ENCODE measurements at regions not wholly inside any gene's neighbourhood (a gene's known extent, or its start where the extent isn't known, plus 50 kb on each side); places are given as distances from the start of the nearest gene placed in this dataset.

GRCh38 chr12:75672200-75672599 lies 160.8 kb upstream of the KRR1 start:
- peaks cover under 1% of the 10 kb centered on the region; the same call in 1 of the 3 replicates for H3K4me1 ChIP-seq
- no peak overlapping the region for H3K4me2 ChIP-seq
- H3K9me3 ChIP-seq: no peaks in the 10 kb centered on the region
- DNase-seq (ENCODE audit: low read depth in 1 of 2, low spot score in 1 of 2): no peak
- H3K27ac ChIP-seq: peak overlapping the region in 1 of 2 experiments; percentile 41; a peak in 1 of 6 replicates
- TF ChIP-seq HOXB5 (CRISPR knock-in tag; IDR thresholded peaks at IDR 0.05) (no peak), MYC (IDR thresholded peaks at IDR 0.05; ENCODE audit: borderline replicate concordance, low read length) (no peak), JUN (IDR thresholded peaks at IDR 0.05) (no peak), REST (IDR thresholded peaks at IDR 0.05) (no peak), RARB (CRISPR knock-in tag; IDR thresholded peaks at IDR 0.05) (no peak), JUNB (IDR thresholded peaks at IDR 0.05) (no peak), NFE2L2 (conservative IDR thresholded peaks at IDR 0.05; ENCODE audit: low read length) (no peak), FOSB (CRISPR knock-in tag; IDR thresholded peaks at IDR 0.05) (no peak), ZFP36 (IDR thresholded peaks at IDR 0.05; ENCODE audit: borderline replicate concordance, partially characterized antibody) (no peak), KDM1A (IDR thresholded peaks at IDR 0.05; ENCODE audit: low read depth) (no peak), NPAS2 (CRISPR knock-in tag; IDR thresholded peaks at IDR 0.05; ENCODE audit: borderline replicate concordance) (no peak), HOXA7 (CRISPR knock-in tag; IDR thresholded peaks at IDR 0.05) (no peak), RCOR1 (IDR thresholded peaks at IDR 0.05; ENCODE audit: low read depth, low read length) (no peak), GATA3 (IDR thresholded peaks at IDR 0.05; ENCODE audit: borderline replicate concordance) (no peak)
- TF ChIP-seq, protein P1, sequence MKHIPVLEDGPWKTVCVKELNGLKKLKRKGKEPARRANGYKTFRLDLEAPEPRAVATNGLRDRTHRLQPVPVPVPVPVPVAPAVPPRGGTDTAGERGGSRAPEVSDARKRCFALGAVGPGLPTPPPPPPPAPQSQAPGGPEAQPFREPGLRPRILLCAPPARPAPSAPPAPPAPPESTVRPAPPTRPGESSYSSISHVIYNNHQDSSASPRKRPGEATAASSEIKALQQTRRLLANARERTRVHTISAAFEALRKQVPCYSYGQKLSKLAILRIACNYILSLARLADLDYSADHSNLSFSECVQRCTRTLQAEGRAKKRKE (CRISPR knock-in tag; IDR thresholded peaks at IDR 0.05; ENCODE audit: low read depth): no peak
- POLR2A ChIA-PET: no interaction called here
- no peak for ATAC-seq
- CTCF ChIA-PET: no interaction called here
- no peak overlapping the region for H3K4me3 ChIP-seq
- no peak for FAIRE-seq

- TF ChIP-seq SMC3 (IDR thresholded peaks at IDR 0.05) (no peak), CBX2 (IDR thresholded peaks at IDR 0.05; ENCODE audit: borderline replicate concordance, low read depth) (no peak), HOXA7 (CRISPR knock-in tag; IDR thresholded peaks at IDR 0.05) (no peak), JUN (IDR thresholded peaks at IDR 0.05) (no peak), HES2 (IDR thresholded peaks at IDR 0.05) (no peak), TFCP2L1 (CRISPR knock-in tag; IDR thresholded peaks at IDR 0.05) (no peak), FOSB (CRISPR knock-in tag; IDR thresholded peaks at IDR 0.05) (no peak), FOSL2 (IDR thresholded peaks at IDR 0.05) (no peak), FOSL2 (CRISPR knock-in tag; IDR thresholded peaks at IDR 0.05) (no peak), KDM1A (IDR thresholded peaks at IDR 0.05; ENCODE audit: low read depth) (no peak), PBX3 (IDR thresholded peaks at IDR 0.05) (no peak)
- no peak overlapping the region for H3K4me3 ChIP-seq
- peak overlapping the region in 1 of 2 experiments; percentile 37; a peak in 1 of 6 replicates for H3K27ac ChIP-seq
- no peak for ATAC-seq
- no peaks in the 10 kb centered on the region for H3K9me3 ChIP-seq
- no peak overlapping the region for H3K4me2 ChIP-seq
- 68% methylated on average over 5 of the region's 5 CpGs for WGBS (ENCODE audit: missing lambda C conversion rate)
- no peak for DNase-seq (ENCODE audit: low read depth in 1 of 2, low spot score in 1 of 2)
- CTCF ChIA-PET: no interaction called here
- POLR2A ChIA-PET: no interaction called here
- no peak for FAIRE-seq
- peaks cover 19% of the 10 kb centered on the region for H3K4me1 ChIP-seq
Measured at GRCh38 chr12:75670216-75670615, 158.8 kb upstream of the KRR1 start.
